Glomerular visceral epithelial cell (primary cell): ENCODE measurements at regions not wholly inside any gene's neighbourhood (a gene's known extent, or its start where the extent isn't known, plus 50 kb on each side); places are given as distances from the start of the nearest gene placed in this dataset.

Experiments used
- DNase-seq: peaks from one replicate; pipeline ENCODE4 v3.0.0-alpha.2; 2016; ENCODE audit errors: extremely low spot score

DNA sequence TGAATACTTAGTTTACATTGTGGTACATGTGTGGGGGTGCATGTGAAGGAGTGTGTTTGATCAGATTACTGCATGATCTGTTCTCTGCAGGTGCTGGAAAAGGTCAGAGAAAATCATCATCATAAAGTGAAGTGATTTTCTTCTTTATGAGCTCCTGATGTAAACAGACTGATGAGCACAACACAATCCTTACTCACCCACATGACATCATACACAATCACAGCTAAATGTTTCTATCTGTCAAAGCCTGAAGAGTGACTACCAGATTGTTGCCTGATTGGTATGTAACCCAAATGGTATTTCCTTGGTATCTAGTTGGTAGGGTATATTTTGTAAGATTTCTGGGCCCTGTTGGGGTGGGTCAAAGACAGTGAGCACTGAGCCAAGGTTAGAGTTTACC lies 270.8 kb downstream of the FOXG1 start:
- DNase-seq = no peak

DNA sequence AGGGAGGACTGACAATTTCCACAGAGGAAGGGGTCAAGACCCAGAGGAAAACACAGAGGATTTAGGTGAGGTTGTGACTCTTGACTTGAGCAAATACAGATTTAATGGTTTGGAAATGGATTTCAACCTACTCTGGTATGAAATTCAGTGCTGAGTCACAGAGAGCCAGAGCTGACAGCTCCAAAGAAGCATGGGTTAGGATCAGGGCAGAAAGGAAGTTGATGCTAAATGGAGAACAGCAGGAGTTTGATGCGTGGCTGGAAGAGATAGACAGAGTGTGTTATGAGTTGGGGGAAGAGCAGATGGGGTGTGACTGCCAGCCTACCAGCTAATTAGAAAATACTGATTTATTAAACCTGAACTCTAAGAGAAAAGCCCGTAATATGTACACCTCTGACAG lies 272.6 kb downstream of the FOXG1 start:
- no peak for DNase-seq

DNA sequence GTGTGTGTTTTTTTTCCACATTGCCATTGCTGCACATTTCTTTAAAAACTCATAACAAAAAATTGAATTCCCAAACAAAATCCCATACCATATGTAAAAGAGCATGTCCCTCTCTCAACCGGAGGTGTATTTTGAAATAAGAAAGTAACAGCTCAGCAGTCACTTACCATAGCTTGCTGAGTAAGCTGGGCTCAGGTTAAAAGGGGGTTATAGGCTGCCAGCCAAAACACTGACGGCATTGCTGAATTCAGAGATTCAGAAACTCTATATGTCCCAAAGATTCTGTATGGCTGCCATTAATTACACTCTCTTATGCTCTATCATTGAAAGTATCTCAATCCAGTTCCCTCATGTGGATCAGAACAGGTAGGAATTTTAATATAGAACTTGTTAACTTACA lies 276.0 kb downstream of the FOXG1 start:
- no peak for DNase-seq

DNA sequence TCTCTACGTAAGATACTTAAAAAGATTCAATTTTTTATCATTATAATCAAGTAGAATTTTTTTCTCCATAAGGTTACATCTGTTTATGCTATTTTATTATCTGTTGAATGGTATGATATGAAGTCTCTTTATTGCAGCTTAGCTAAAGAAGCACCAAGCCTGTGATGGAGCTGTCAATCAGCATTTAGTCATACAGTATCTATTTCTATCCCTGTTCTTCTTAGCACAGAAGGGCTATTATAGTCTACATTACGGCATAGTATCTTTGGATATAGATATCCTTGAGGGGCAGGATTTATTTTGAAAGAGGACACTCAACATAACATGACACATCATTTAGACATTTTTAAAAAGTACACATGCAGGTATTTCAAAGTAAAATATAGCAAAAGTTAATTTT lies 277.1 kb downstream of the FOXG1 start:
- no peak for DNase-seq

DNA sequence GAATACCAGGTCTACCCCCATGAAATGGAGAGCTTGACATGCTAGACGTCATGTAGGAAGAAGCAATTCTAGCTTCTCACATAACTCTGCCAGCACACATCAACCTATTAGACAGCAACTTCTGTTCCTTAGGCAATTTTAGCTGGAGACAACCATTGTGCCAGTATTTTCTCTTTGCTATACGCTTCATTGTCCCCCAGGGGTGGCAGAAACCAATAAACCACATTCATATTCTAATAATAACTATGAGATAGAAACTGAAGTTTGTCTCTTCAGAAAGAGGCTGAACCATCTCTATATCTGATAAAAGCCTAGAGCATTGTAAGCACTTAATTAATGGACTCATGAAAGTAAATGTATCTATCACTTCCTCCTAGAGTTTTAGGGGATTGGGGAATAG lies 278.6 kb downstream of the FOXG1 start:
- DNase-seq = no peak

DNA sequence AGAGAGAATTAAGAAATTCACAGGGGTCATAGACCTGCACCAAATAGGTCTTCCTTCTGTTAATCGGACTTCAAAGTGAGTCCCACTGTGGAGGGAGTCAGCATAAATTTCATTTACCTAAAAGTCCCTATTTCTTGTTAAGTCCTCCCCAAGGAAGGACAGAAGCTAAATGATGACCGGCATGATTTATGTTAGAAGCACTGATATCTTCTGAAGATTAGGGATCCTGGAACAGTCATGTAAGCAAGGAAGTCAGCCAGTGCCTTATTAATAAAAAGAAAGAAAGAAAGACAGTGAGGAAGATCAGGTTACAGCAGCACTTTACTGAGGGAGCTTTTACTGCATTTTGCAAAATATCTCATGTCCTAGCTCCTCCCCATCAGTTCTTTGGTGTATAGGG lies 287.5 kb downstream of the FOXG1 start:
- no peak for DNase-seq

DNA sequence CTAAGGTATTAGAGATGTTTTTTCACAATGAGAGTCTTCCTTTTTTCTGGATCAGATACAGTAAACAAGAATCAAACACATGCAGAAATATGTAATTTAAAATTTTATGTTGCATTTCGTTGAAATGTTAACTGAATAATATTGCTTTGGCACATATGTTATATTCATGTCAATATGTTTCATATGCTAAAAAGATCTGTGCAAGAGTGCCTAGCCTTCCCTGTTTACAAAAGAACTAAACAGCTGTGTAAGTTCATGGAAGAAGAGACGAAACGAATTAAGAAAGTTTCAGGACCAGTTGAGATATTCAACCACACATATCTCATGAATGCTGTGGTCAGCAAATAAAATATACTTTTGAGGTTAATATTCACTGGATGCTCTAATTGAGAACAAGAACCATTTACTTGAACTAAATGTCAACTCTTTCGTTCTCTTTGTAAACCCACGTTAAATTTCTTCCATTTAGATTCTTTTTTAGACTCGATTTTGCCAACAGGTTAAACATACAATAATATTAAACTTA lies 289.5 kb downstream of the FOXG1 start:
- DNase-seq = no peak

DNA sequence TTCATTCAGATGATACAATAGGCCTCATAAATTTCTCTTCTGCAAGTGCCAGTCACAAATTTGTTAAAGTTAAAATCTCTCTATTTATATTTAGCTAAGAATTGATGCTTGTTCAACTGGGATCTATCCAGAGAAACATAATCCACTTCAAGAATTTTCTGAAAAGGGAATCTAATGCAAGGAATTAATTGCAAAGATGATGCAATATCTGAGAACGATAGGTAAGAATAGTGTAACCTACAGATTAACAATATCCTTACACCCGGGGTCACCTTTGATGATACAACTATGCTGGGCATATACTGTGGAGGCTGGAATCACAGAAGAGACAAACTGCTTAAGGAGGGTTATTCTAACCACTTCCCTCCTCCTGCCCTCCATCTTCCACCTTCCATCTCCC lies 295.1 kb downstream of the FOXG1 start:
- DNase-seq = no peak

DNA sequence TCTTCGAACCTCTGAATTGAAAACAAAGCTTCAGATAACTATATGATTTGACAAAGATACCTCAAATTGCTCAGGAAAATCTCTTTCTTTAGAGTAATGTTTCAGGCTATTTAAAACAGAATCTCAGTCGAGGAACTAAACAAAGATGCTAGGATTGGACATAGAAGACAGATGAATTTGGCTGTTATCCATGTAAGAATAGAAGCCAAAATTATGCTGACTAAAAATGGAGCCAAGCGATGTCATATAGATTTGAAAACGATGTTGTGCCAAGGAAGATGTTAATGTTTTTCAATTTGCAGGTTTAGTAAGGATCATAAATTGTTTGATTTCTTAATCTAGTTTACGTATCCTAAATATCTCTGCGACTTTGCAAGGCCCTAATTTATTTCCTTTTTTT lies 295.9 kb downstream of the FOXG1 start:
- no peak for DNase-seq

DNA sequence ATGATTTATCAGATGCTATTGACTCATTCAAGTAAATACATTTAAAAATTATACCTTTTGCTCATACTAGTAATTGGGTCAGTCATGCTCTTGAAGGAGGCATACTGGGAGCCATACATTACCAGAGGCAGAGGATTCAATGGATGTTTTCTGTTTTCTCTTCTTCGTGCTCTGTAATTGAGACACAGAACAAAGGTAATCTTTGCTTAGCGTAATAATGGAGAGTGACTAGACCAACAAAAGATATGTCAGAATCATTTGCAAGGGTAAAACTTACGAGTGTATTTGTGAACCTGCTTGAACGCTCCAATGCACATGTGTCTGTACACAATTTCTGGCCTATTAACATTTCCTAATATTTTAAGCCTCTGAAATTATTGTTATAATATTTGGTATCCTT lies 296.4 kb downstream of the FOXG1 start:
- no peak for DNase-seq

DNA sequence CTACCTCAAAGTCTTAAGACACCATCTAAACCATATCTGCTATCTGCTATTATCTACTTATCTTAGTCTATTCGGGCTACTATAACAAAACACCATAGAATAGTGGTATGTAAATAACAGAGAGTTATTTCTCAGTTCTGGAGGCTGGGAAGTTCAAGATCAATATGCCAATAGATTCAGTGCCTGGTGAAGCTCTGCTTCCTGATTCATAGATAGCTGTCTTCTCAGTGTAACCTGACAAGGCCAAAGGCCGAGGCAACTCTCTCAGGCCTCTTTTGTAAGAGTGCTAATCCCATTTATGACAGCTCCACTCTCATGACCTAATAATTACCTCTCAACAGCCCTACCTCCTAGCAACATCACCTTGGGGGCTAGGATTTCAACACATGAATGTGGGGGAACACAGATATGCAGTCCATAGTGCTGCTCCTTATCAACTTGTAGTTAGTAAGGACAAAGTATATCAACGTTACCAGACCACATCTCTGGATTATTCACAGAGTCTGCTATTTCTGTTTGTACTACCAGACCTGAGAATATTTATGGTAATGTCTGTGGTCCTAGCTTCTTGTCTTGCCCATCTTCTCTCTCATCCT lies 297.8 kb downstream of the FOXG1 start:
- DNase-seq = no peak

DNA sequence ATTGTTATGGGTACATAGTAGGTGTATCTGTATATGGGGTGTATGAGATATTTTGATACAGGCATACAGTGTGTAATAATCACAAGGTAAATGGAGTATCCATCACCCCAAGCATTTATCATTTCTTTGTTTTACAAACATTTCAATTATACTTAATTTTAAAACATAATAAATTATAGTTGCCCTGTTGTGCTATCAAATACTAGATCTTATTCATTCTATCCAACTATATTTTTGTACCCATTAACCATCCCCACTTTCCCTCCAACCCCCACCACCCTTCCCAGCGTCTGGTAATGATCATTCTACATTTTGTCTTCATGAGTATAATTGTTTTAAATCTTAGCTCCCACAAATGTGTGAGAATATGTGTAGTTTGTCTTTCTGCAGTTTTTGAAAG lies 302.6 kb downstream of the FOXG1 start:
- DNase-seq = no peak

DNA sequence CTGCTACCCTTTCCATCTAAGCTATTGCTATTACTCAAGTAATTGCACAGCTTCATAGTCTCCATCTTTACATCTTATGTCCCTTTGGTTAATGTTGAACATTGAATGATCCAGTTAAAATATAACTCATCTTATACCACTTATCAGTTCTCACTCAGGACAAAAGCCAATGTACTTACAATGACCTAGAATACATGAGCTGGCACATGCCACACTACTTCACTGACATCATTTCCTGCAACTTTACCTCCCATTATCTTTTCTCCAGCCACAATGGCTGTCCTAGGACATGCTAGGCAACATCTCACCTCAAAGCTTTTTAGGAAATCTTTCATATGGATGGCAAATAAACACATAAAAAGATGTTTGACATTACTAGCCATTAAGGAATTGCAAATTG lies 309.2 kb downstream of the FOXG1 start:
- DNase-seq = no peak

DNA sequence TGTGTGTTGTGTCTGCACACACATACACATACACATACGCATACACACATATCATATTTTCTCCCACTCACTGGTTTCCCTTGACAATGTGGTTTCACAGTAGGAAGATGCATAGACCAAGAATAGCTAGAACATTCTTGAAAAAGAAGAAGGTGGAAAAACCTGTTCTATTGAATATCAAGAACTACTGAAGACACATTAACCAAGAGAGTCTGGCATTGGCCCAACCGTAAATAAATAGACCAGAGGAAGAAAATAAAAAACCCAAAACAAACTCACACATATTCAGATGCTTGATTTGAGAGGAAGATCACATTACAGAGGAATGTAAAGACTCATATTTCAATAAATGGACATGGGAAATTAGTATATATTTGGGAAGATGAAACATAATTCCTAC lies 311.3 kb downstream of the FOXG1 start:
- DNase-seq = no peak

DNA sequence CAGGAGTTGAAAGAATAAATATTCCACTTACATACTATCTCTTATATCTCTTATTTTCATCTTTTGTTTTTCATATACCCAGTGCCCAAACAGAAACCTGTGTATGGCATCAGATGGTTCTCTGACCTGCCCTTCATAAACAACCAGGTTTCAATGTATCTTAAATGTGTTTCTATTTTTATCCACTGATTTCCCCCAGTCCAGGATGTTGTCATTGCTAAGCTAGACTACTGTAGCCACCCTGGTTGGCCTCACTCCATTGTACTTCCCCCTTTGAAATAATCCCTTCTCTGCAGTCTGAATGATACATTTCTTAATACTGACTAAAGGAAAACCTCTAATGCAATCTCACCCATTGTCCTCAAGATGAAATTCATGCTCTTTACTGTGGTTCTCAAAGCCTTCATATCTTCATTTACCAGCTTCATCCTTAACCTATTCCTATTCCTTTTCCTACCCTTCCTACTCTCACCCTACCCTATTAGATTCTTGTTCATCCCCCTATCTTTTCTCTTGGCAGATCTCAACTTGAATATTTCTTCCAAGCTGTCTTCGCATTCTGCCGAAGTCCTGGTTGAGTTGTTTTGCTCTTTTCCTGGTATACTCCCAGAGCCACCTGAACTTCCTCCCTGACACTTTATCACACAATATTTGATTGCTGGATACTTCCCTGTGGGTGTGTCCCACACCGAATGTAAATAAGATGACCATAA lies 312.4 kb downstream of the FOXG1 start:
- DNase-seq = no peak

DNA sequence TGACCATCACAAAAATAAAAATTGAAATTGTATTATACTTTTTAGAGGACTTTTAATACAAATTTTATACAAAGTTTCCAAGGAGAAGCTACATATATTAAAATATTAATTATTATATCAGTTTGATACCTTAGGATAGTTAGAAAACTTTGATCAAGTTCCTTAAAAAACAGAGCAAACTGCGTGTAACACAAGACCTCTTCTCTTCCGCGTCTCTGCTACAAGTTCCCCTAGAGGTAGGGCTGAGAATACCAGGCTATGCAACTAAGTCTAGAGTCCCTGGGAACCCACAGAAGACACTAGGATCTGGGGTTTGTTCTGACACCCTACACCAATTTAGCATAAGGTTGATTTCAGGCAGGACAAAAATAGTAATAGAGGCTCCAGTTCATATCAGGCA lies 319.0 kb downstream of the FOXG1 start:
- peak; percentile 10 for DNase-seq

DNA sequence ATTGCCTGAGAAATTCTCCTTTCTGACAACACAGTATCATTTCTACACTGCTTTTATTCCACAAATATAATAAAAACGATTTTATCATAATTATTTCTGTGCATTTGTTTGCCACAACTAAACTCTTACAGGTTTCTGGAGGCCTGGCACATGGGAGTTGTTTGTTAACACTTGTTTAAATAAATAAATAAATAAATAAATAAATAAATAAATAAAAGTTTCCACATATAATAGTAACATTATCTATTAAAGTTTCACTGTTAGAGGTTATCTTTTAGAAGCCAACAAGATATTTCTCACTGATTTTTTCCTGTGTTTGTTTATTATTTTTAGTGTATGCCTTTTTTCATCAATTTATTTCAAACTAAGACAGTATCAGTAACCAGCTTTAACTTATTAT lies 323.3 kb downstream of the FOXG1 start:
- no peak for DNase-seq

DNA sequence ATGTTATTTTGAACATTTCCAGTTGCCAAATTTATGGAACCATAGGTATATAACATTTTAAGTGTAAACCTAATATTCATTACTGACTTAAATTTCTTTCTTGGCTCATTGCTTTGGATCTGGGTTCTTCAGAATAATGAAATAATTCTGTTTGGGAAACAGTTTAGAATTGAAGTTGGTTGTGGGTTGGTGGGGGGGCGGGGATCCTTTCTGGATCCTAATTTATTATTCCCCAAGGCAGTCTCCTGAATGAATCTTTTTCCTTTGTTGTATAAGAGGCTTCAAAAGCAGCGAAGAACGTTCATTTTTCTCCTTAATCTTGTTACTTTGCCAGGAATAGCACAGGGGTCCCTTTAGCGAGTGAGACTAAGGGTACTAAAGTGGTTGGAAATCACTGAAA lies 325.5 kb downstream of the FOXG1 start:
- no peak for DNase-seq

DNA sequence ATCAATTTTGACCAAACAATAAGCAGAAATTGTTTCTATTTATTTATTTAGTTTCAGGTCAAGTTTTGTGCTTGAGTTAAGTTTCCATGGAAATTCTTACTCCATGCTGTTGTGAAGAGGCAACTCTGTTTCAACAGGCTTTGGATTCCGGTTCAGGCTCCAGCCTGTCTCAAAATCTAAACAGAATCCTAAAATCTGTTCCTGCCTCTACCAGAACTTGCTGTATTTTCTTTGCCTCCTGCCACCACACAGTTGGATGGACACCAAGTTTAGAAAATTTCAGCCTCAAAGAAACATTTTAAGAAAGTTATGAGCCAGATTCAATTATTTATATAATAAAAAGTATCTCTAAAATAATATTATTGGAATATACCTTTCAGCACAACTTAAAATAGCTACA lies 330.9 kb downstream of the FOXG1 start:
- DNase-seq = no peak

DNA sequence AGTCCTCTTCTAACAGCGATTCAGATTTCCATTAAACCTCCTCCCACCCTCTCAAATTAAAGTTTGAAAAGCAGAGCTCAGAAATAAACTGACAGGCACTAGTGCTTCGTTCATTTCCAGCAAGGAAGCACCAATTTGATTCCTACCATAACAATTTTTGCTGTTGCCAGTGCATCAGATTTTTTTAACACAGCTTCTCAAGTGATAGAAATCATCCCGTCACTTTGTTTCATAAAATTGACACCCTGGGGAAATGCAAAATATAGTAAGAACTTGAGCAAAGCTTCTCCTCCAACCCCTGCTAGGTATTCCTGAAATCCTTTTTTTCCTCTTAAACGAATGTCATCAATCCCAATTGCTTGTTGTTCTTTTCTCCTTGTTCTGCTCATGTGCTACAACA lies 332.1 kb downstream of the FOXG1 start:
- DNase-seq = no peak

DNA sequence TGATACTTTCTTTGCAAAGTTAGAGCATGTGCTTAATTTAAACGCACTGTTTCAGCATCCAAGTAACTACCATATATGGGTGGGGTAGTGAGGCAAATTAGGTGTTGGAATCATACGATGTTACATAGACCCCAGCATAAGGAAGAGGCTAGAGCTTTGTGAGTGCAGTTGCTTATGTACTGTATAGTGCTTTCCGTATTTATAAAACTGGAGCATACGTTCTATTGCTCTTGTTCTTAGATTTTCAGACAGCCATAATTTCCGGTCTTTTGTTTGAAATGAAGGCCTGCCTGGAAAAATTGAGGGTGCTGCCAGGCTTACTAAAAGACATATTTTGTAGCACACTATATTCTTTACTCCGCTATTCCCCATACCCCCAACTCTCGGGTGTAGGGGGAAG lies 335.7 kb downstream of the FOXG1 start:
- DNase-seq = no peak

DNA sequence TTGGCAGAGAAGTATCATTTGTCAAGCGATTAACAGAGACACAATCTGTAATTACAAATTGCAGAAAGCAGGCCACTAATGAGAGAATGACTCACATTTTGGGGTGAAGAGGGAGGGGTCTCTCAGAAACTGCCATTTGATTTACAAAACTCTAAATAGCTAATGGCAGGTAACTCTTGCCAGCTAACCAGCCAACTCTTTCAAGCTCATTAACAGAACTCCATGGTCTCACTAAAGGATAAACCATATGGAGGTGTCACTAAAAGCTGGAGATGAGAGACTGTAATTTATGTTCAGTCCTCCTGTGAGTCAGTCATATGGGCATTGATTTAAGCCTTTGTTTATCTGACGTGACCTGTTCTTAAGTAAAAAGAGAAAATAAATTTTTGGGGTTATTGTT lies 336.4 kb downstream of the FOXG1 start:
- DNase-seq = no peak

DNA sequence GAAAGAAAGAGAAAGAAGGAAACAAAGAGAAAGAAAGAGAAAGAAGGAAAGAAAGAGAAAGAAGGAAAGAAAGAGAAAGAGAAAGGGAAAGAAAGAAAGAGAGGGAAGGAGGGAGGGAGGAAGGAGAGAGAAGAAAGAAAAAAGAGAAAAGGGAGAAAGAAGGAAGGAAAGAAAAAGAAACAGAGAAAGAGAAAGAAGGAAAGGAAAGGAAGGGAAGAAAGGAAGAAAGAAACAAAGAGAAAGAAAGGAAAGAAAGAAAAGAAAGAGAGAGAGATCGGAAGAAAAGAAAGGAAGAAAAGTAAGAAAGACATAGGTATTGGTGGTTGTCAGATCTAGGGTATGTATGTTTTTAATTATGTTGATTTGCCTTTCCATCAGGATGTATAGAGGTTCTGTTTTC lies 342.3 kb downstream of the FOXG1 start:
- no peak for DNase-seq

DNA sequence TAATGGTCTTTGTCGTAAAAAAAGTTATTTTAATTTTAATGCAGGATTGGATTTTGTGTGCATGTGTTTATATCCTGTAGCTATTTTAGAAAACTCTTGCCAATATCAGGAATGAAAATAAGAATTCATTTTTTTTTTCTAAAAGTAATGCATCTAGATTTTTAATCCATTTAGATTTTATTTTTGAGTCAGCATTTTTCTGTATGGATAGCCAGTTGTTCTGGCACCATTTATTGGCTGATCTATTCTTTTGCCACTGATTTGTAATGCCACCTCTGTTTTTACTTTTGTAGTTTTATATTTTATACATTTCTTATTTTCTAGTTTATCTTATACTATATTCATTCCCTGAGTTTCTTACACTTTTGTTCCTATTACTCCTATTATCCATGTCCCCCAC lies 343.0 kb downstream of the FOXG1 start:
- DNase-seq = no peak
